HG03135 (cell line): ENCODE measurements at regions not wholly inside any gene's neighbourhood (a gene's known extent, or its start where the extent isn't known, plus 50 kb on each side); places are given as distances from the start of the nearest gene placed in this dataset.
"Not testable (repeated sequence)": the region's sequence is repeated elsewhere in the genome, so short reads cannot be mapped to it uniquely, and the experiment has no call there.

Source experiments
- ATAC-seq: cut with Tn5 transposase; IDR thresholded peaks from one replicate; pipeline ENCODE4 v1.9.1; 2021; ENCODE audit warnings: mild to moderate bottlenecking, moderate library complexity; ENCODE audit not compliant: unreplicated experiment

GRCh38 chr5:39933061-39933460 is 508.3 kb upstream of the DAB2 start:
- no peak for ATAC-seq

- no peak for ATAC-seq
Observed at GRCh38 chr5:39928709-39929108, 503.9 kb upstream of the DAB2 start.

GRCh38 chr5:39919876-39920275 is 495.1 kb upstream of the DAB2 start:
- ATAC-seq = no peak

GRCh38 chr5:39912906-39913305 is 488.1 kb upstream of the DAB2 start:
- no peak for ATAC-seq

- ATAC-seq = not testable (repeated sequence)
Observed at GRCh38 chr5:39907267-39907951, 482.6 kb upstream of the DAB2 start.

- ATAC-seq = no peak
Observed at GRCh38 chr5:39906146-39906545, 481.4 kb upstream of the DAB2 start.

GRCh38 chr5:39905356-39905755 is 480.6 kb upstream of the DAB2 start:
- ATAC-seq = no peak

GRCh38 chr5:39902626-39903025 is 477.8 kb upstream of the DAB2 start:
- ATAC-seq = no peak

- ATAC-seq = no peak
Observed at GRCh38 chr5:39898731-39899130, 474.0 kb upstream of the DAB2 start.

- no peak for ATAC-seq
Observed at GRCh38 chr5:39896706-39897105, 471.9 kb upstream of the DAB2 start.

- no peak for ATAC-seq
Observed at GRCh38 chr5:39896104-39896503, 471.3 kb upstream of the DAB2 start.

- no peak for ATAC-seq
Observed at GRCh38 chr5:39892708-39893107, 467.9 kb upstream of the DAB2 start.

- no peak for ATAC-seq
Observed at GRCh38 chr5:39891376-39891775, 466.6 kb upstream of the DAB2 start.

- ATAC-seq = no peak
Observed at GRCh38 chr5:39880985-39881384, 456.2 kb upstream of the DAB2 start.

GRCh38 chr5:39877479-39877878 is 452.7 kb upstream of the DAB2 start:
- ATAC-seq = no peak

- no peak for ATAC-seq
Observed at GRCh38 chr5:39876146-39876545, 451.4 kb upstream of the DAB2 start.

GRCh38 chr5:39870137-39870536 is 445.4 kb upstream of the DAB2 start:
- ATAC-seq = no peak

- no peak for ATAC-seq
Observed at GRCh38 chr5:39869396-39869795, 444.6 kb upstream of the DAB2 start.

- ATAC-seq = no peak
Observed at GRCh38 chr5:39867923-39868322, 443.1 kb upstream of the DAB2 start.

GRCh38 chr5:39863926-39864552 is 439.3 kb upstream of the DAB2 start:
- no peak for ATAC-seq

- ATAC-seq = no peak
Observed at GRCh38 chr5:39857041-39857440, 432.3 kb upstream of the DAB2 start.

GRCh38 chr5:39854771-39855410 is 430.1 kb upstream of the DAB2 start:
- ATAC-seq = no peak
